ENCODE measurements at regions not wholly inside any gene's neighbourhood (a gene's known extent, or its start where the extent isn't known, plus 50 kb on each side); places are given as distances from the start of the nearest gene placed in this dataset.

GRCh38 chr16:7111265-7111664 lies 221.4 kb upstream of the RBFOX1 start:
- no peak for DNase-seq (ENCODE audit: low read depth, low spot score)
- POLR2A ChIA-PET: no interaction called here
- no peak for TF ChIP-seq CTCF (IDR thresholded peaks at IDR 0.05; ENCODE audit: insufficient read depth, low read length, missing control alignments)
- H3K4me3 ChIP-seq (ENCODE audit: low read depth, low read length): no peak overlapping the region
- CTCF ChIA-PET: no interaction called here

DNA sequence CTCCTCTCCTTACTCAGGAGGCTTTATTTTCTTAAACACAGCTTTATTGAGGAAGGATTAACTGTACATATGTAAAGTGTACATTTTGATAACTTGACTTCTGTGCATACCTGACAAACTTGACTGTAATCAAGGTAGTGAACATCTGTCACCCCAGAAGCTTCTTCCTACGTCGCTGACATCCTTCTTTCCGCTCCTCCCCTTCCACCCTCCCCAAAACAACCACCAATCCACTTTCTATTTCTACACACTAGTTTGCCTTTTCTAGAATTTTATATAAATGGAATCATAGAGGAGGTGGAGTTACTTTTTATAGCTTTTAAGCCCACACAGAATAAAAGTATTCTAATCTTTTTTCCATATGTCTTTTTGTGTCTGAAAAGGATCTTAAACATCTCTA lies 225.2 kb upstream of the RBFOX1 start:
- TF ChIP-seq CTCF (IDR thresholded peaks at IDR 0.05; ENCODE audit: insufficient read depth, low read length, missing control alignments): no peak
- ChIA-PET POLR2A (no interaction called here), CTCF (no interaction called here)
- DNase-seq (ENCODE audit: low read depth, low spot score): no peak
- H3K4me3 ChIP-seq (ENCODE audit: low read depth, low read length): no peak overlapping the region

GRCh38 chr16:7103056-7103455 lies 229.6 kb upstream of the RBFOX1 start:
- ChIA-PET POLR2A (no interaction called here), CTCF (no interaction called here)
- TF ChIP-seq CTCF (IDR thresholded peaks at IDR 0.05; ENCODE audit: insufficient read depth, low read length, missing control alignments): no peak
- no peak for DNase-seq (ENCODE audit: low read depth, low spot score)
- no peak overlapping the region for H3K4me3 ChIP-seq (ENCODE audit: low read depth, low read length)

- DNase-seq (ENCODE audit: low read depth, low spot score): no peak
- H3K4me3 ChIP-seq (ENCODE audit: low read depth, low read length): no peak overlapping the region
- TF ChIP-seq CTCF (IDR thresholded peaks at IDR 0.05; ENCODE audit: insufficient read depth, low read length, missing control alignments): no peak
- ChIA-PET POLR2A (no interaction called here), CTCF (no interaction called here)
Observed at GRCh38 chr16:7101054-7101453, 231.6 kb upstream of the RBFOX1 start.

DNA sequence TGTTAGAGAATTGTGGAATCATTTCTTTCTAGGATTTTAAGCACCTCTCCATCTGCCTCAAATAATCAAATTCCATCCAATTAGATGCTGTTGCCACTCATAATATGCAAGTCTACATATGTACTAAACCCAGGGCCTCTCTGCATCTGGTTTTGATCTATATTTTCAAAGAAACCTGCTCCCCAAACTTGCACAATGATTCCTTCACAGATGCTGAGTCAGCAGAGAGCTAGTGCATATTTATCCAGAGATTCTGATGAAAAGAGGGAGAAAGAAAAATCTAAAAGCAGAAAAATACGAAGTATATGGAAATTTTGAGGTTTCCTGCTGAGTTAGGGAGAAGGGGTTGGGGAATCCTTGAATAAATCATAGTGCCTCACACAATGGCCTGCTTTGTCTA lies 235.1 kb upstream of the RBFOX1 start:
- POLR2A ChIA-PET: no interaction called here
- TF ChIP-seq CTCF (IDR thresholded peaks at IDR 0.05; ENCODE audit: insufficient read depth, low read length, missing control alignments): no peak
- no peak for DNase-seq (ENCODE audit: low read depth, low spot score)
- CTCF ChIA-PET: no interaction called here
- H3K4me3 ChIP-seq (ENCODE audit: low read depth, low read length): no peak overlapping the region

DNA sequence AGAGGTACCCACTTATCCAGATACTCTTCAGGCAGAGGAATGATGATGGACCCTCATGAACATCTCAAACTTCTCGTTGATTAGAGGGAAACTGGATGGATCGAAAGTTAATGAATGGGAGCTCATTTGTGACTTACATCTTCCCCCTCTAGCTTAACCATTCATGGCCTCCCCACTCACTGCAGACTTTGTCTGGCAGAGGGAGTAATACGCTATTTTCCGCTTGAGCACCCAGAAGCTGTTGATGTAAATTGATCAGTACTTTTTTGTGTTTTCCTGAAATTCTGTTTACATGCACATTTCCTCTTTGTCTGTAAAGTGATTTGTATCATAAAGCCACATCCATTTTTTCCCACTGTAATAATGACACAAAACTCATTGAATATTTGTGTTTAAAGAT lies 239.1 kb upstream of the RBFOX1 start:
- CTCF ChIA-PET: no interaction called here
- H3K4me3 ChIP-seq (ENCODE audit: low read depth, low read length): no peak overlapping the region
- no peak for TF ChIP-seq CTCF (IDR thresholded peaks at IDR 0.05; ENCODE audit: insufficient read depth, low read length, missing control alignments)
- POLR2A ChIA-PET: no interaction called here
- no peak for DNase-seq (ENCODE audit: low read depth, low spot score)

Measured in AG04449 (cell line).